Vagina (tissue), 2 donors: ENCODE measurements at regions not wholly inside any gene's neighbourhood (a gene's known extent, or its start where the extent isn't known, plus 50 kb on each side); places are given as distances from the start of the nearest gene placed in this dataset.

Experiments used
- POLR2A ChIP-seq, 2 donors: fragments of 450-650 bp; IDR thresholded peaks; one replicate each; pipeline ENCODE4 v1.6.1; 2017; ENCODE audit warnings: antibody characterized with exemption in 2 of 2, mild to moderate bottlenecking in 2 of 2, moderate library complexity in 2 of 2
- POLR2AphosphoS5 ChIP-seq, 2 donors: sonication (generic); formaldehyde crosslinking; IDR thresholded peaks; one replicate each; pipeline ENCODE4 v1.9.0; 2017; ENCODE audit warnings: antibody characterized with exemption in 2 of 2, mild to moderate bottlenecking in 2 of 2, low read depth in 1 of 2; ENCODE audit not compliant: insufficient read depth in 1 of 2
- TF ChIP-seq, protein P1 (sequence below), 3 experiments: fragments of 450-650 bp in 2 of 3; fragments of 200-600 bp in 1 of 3; sonication (generic) in 1 of 3; IDR thresholded peaks; one replicate each; pipeline ENCODE4 v1.5.1; 2017 to 2019; ENCODE audit warnings: antibody characterized with exemption in 3 of 3, mild to moderate bottlenecking in 2 of 3, moderate library complexity in 2 of 3

- TF ChIP-seq POLR2A (IDR thresholded peaks at IDR 0.05) (no peak), POLR2AphosphoS5 (IDR thresholded peaks at IDR 0.05; ENCODE audit: insufficient read depth in 1 of 2, low read depth in 1 of 2) (no peak)
- TF ChIP-seq, protein P1, sequence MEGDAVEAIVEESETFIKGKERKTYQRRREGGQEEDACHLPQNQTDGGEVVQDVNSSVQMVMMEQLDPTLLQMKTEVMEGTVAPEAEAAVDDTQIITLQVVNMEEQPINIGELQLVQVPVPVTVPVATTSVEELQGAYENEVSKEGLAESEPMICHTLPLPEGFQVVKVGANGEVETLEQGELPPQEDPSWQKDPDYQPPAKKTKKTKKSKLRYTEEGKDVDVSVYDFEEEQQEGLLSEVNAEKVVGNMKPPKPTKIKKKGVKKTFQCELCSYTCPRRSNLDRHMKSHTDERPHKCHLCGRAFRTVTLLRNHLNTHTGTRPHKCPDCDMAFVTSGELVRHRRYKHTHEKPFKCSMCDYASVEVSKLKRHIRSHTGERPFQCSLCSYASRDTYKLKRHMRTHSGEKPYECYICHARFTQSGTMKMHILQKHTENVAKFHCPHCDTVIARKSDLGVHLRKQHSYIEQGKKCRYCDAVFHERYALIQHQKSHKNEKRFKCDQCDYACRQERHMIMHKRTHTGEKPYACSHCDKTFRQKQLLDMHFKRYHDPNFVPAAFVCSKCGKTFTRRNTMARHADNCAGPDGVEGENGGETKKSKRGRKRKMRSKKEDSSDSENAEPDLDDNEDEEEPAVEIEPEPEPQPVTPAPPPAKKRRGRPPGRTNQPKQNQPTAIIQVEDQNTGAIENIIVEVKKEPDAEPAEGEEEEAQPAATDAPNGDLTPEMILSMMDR (IDR thresholded peaks at IDR 0.05), result no peak
Observed at GRCh38 chr10:130659528-130659927, 523.3 kb downstream of the GLRX3 start.
